Suprapubic skin (tissue), 4 donors: ENCODE measurements at regions not wholly inside any gene's neighbourhood (a gene's known extent, or its start where the extent isn't known, plus 50 kb on each side); places are given as distances from the start of the nearest gene placed in this dataset.

Experiments used
- CTCF ChIP-seq, 2 donors: fragments of 200-600 bp in 1 of 2; fragments of 450-650 bp in 1 of 2; sonication (generic) in 1 of 2; IDR thresholded peaks; one replicate each; pipeline ENCODE4 v1.5.1; 2016 to 2019; ENCODE audit warnings: antibody characterized with exemption in 2 of 2, mild to moderate bottlenecking in 1 of 2, moderate library complexity in 1 of 2
- EP300 ChIP-seq: sonication (generic); formaldehyde crosslinking; IDR thresholded peaks from one replicate; pipeline ENCODE4 v1.6.1; 2017; ENCODE audit warnings: antibody characterized with exemption
- POLR2A ChIP-seq, 2 donors: fragments of 450-650 bp; IDR thresholded peaks; one replicate each; pipeline ENCODE4 v1.6.1; 2017; ENCODE audit warnings: antibody characterized with exemption in 2 of 2, mild to moderate bottlenecking in 2 of 2, moderate library complexity in 2 of 2
- POLR2AphosphoS5 ChIP-seq, 3 donors: sonication (generic); formaldehyde crosslinking; IDR thresholded peaks; one replicate each; pipeline ENCODE4 v1.6.1; 2017; ENCODE audit warnings: antibody characterized with exemption in 3 of 3

GRCh38 chr20:51917886-51918535 lies 115.7 kb upstream of the SALL4 start:
- TF ChIP-seq CTCF (IDR thresholded peaks at IDR 0.05) (no peak), POLR2A (IDR thresholded peaks at IDR 0.05) (no peak), POLR2AphosphoS5 (IDR thresholded peaks at IDR 0.05) (no peak), EP300 (no peak)
